Endothelial cell of umbilical vein (primary cell): ENCODE measurements at regions not wholly inside any gene's neighbourhood (a gene's known extent, or its start where the extent isn't known, plus 50 kb on each side); places are given as distances from the start of the nearest gene placed in this dataset.

Experiments used
- BruUV-seq: library from RNA; stranded (reverse); fragments of 400-500 nt; replicated peaks from 2 replicates; lab custom pipeline; 2021; lab: Mats Ljungman, UMichigan
- CTCF ChIA-PET: fragments of 300-600, 350-600 bp; sonication (Branson Sonifier 250); formaldehyde crosslinking; loops from one replicate; lab custom pipeline; 2021; ENCODE audit warnings: antibody characterized with exemption, inconsistent platforms; lab: Charles Lee
- POLR2A ChIA-PET: fragments of 300-600, 350-600 bp; sonication (Branson Sonifier 250); formaldehyde crosslinking; loops from one replicate; lab custom pipeline; 2021; ENCODE audit warnings: antibody characterized with exemption, inconsistent platforms; lab: Charles Lee
- DNase-seq: peaks from one replicate; pipeline ENCODE4 v3.0.0-alpha.2; 2011; ENCODE audit warnings: low read depth, low spot score
- FAIRE-seq: peaks from 2 replicates; lab custom pipeline; 2011; peaks lifted over from hg19 to GRCh38; lab: Jason Lieb, UNC
- H2AFZ ChIP-seq: 2 replicates; pipeline ENCODE4 v1.6.0; 2012; ENCODE audit warnings: low read depth, low read length, control low read depth, inconsistent platforms
- H3K27ac ChIP-seq: 2 replicates; pipeline ENCODE4 v1.5.1; 2011; ENCODE audit warnings: low read depth, mild to moderate bottlenecking, control low read depth, low read length, moderate library complexity; ENCODE audit not compliant: insufficient read depth
- H3K27me3 ChIP-seq, 2 experiments: 2 replicates each; pipeline versions ENCODE4 v1.6.0 to v1.6.1; 2011; ENCODE audit warnings: low read length in 2 of 2, mixed read lengths in 1 of 2; ENCODE audit not compliant: control insufficient read depth in 2 of 2, insufficient read depth in 2 of 2
- H3K36me3 ChIP-seq, 2 experiments: 2 replicates in 1 of 2; 3 replicates in 1 of 2; pipeline ENCODE4 v1.5.1; 2011; ENCODE audit warnings: low read length in 2 of 2, mild to moderate bottlenecking in 1 of 2, moderate library complexity in 1 of 2; ENCODE audit not compliant: control insufficient read depth in 2 of 2, insufficient read depth in 2 of 2; ENCODE audit errors: extremely low read depth in 1 of 2
- H3K4me1 ChIP-seq: 3 replicates; pipeline ENCODE4 v1.5.1; 2011; ENCODE audit warnings: mild to moderate bottlenecking, low read length; ENCODE audit not compliant: control insufficient read depth, insufficient read depth; ENCODE audit errors: extremely low read depth
- H3K4me2 ChIP-seq: 2 replicates; pipeline ENCODE4 v1.6.1; 2011; ENCODE audit warnings: low read length, control low read depth, mixed read lengths; ENCODE audit not compliant: insufficient read depth
- H3K4me3 ChIP-seq, 3 experiments: fragments of 200-600 bp in 1 of 3; sonication (generic), shearing (Covaris generic) in 1 of 3; replicated peaks in 1 of 3; 2 replicates each; pipeline ENCODE4 v1.5.1; 2011 to 2016; ENCODE audit warnings: control low read depth in 3 of 3, low read length in 3 of 3, mild to moderate bottlenecking in 2 of 3, inconsistent platforms in 1 of 3, low read depth in 1 of 3, moderate library complexity in 1 of 3; ENCODE audit not compliant: insufficient read depth in 1 of 3
- H3K79me2 ChIP-seq: 2 replicates; pipeline ENCODE4 v1.6.0; 2012; ENCODE audit warnings: low read length, inconsistent platforms; ENCODE audit not compliant: control insufficient read depth, insufficient read depth
- H3K9ac ChIP-seq: replicated peaks from 2 replicates; pipeline ENCODE3; 2011; ENCODE audit warnings: low read length, control low read depth; ENCODE audit not compliant: insufficient read depth; ENCODE audit errors: extremely low read depth
- H3K9me1 ChIP-seq: replicated peaks from 3 replicates; pipeline ENCODE4 v1.6.0; 2011; ENCODE audit warnings: mild to moderate bottlenecking, low read length; ENCODE audit not compliant: control insufficient read depth, insufficient read depth; ENCODE audit errors: extremely low read depth
- H3K9me3 ChIP-seq: replicated peaks from 2 replicates; pipeline ENCODE4 v1.5.1; 2012; ENCODE audit warnings: low read length, inconsistent platforms; ENCODE audit not compliant: control insufficient read depth, insufficient read depth
- H4K20me1 ChIP-seq: replicated peaks from 2 replicates; pipeline ENCODE3; 2011; ENCODE audit warnings: mild to moderate bottlenecking, low read length; ENCODE audit not compliant: control insufficient read depth, insufficient read depth; ENCODE audit errors: extremely low read depth
- CTCF ChIP-seq, 2 donors: IDR thresholded peaks; 1 replicate in 1 of 2; 2 replicates in 1 of 2; pipeline ENCODE4 v1.5.1; 2011; ENCODE audit warnings: low read length in 2 of 2, mild to moderate bottlenecking in 2 of 2, moderate library complexity in 2 of 2, control low read depth in 1 of 2, inconsistent platforms in 1 of 2, low read depth in 1 of 2; ENCODE audit not compliant: insufficient read depth in 1 of 2; ENCODE audit errors: extremely low read depth in 1 of 2
- FOS ChIP-seq: IDR thresholded peaks from 2 replicates; pipeline ENCODE4 v1.6.1; 2011; ENCODE audit warnings: mild to moderate bottlenecking, low read length, moderate library complexity, borderline replicate concordance; ENCODE audit not compliant: insufficient read depth
- GATA2 ChIP-seq: IDR thresholded peaks from 2 replicates; pipeline ENCODE4 v1.7.0; 2011; ENCODE audit warnings: low read depth, mild to moderate bottlenecking, moderate library complexity, mixed read lengths, low read length; ENCODE audit not compliant: insufficient read length, insufficient read depth
- JUN ChIP-seq: IDR thresholded peaks from 2 replicates; pipeline ENCODE4 v1.6.1; 2011; ENCODE audit warnings: borderline replicate concordance, low read depth; ENCODE audit not compliant: insufficient read length, insufficient read depth
- MAX ChIP-seq: IDR thresholded peaks from 2 replicates; pipeline ENCODE4 v1.6.1; 2011; ENCODE audit not compliant: insufficient read depth, insufficient read length
- MYC ChIP-seq: IDR thresholded peaks from one replicate; pipeline ENCODE4 v1.6.1; 2011; ENCODE audit warnings: mild to moderate bottlenecking, low read depth, low read length
- POLR2A ChIP-seq: IDR thresholded peaks from 2 replicates; pipeline ENCODE4 v1.6.1; 2012; ENCODE audit warnings: low read depth, mild to moderate bottlenecking, control low read depth, low read length
- POLR2AphosphoS5 ChIP-seq: IDR thresholded peaks from 2 replicates; pipeline ENCODE4 v1.6.1; 2012; ENCODE audit warnings: low read depth, mild to moderate bottlenecking, control low read depth, low read length, moderate library complexity; ENCODE audit not compliant: insufficient read depth
- dilution Hi-C: fragments of 300-500 bp; cut with MboI; formaldehyde crosslinking; loops from one replicate; pipeline ENCODE4 v1.15.0; 2019; ENCODE audit warnings: low sequenced_read_pairs; ENCODE audit not compliant: extremely low pct_ligation_motif_present
- intact Hi-C: fragments of 100-400 bp; cut with micrococcal nuclease; formaldehyde crosslinking; loops from one replicate; pipeline ENCODE4 v1.10.0; 2022

GRCh38 chr6:130293800-130294199 lies 71.0 kb upstream of the SAMD3 start:
- H3K27ac ChIP-seq: no peak overlapping the region
- H2AFZ ChIP-seq: no peak overlapping the region
- H3K36me3 ChIP-seq: no peaks in the 10 kb centered on the region
- DNase-seq (peak; percentile 51), FAIRE-seq (peak; percentile 12)
- H3K4me2 ChIP-seq: no peak overlapping the region
- peaks cover 0 to 3% of the 10 kb centered on the region in 2 experiments for H3K27me3 ChIP-seq
- H3K79me2 ChIP-seq: no peaks in the 10 kb centered on the region
- POLR2A ChIA-PET: no interaction called here
- dilution Hi-C loops: no loop called here
- H4K20me1 ChIP-seq: no peaks in the 10 kb centered on the region
- intact Hi-C loops: loop anchor here (1.0 kb wide), 2 partner anchors 405 to 467 kb away; no protein-coding TSS in a partner anchor
- no peak overlapping the region for H3K4me3 ChIP-seq
- no peaks in the 10 kb centered on the region for H3K9me3 ChIP-seq
- no peak overlapping the region for H3K9ac ChIP-seq
- no TSS peak for BruUV-seq
- no peaks in the 10 kb centered on the region for H3K9me1 ChIP-seq
- CTCF ChIA-PET: interaction anchor here (0.6 to 2.5 kb wide), 41 partner anchors 8 to 1240 kb away, joined by 3 to 53 read pairs (median 4); partner anchors contain the start of gene TMEM200A
- no peak for TF ChIP-seq GATA2
- TF ChIP-seq FOS: no peak
- no peak for TF ChIP-seq POLR2AphosphoS5
- no peak for TF ChIP-seq JUN
- no peak for TF ChIP-seq MAX
- TF ChIP-seq CTCF (IDR thresholded peaks at IDR 0.05; ENCODE audit: extremely low read depth in 1 of 2, insufficient read depth in 1 of 2, low read depth in 1 of 2, low read length in 2 of 2): peak; percentile 38 to 63
- TF ChIP-seq POLR2A: no peak
- no peak for TF ChIP-seq MYC
- no peaks in the 10 kb centered on the region for H3K4me1 ChIP-seq
